Spleen (tissue), 11 donors: ENCODE measurements at regions not wholly inside any gene's neighbourhood (a gene's known extent, or its start where the extent isn't known, plus 50 kb on each side); places are given as distances from the start of the nearest gene placed in this dataset.

ENCODE experiments used
- DNase-seq: peaks from one replicate; pipeline ENCODE4 v3.0.0-alpha.2; 2020
- H3K27ac ChIP-seq, 8 donors: fragments of 200-600 bp; sonication (generic) in 7 of 8; 1 replicate in 4 of 8; 2 replicates in 4 of 8; pipeline versions ENCODE4 v1.5.0 to v1.8.0; 2016 to 2021; ENCODE audit warnings: inconsistent platforms in 4 of 8, mild to moderate bottlenecking in 4 of 8, moderate library complexity in 1 of 8
- H3K27me3 ChIP-seq, 7 donors: fragments of 200-600 bp; sonication (generic) in 6 of 7; replicated peaks in 1 of 7; 1 replicate in 4 of 7; 2 replicates in 3 of 7; pipeline versions ENCODE4 v1.5.0 to v1.8.0; 2016 to 2021; ENCODE audit warnings: inconsistent platforms in 3 of 7, mild to moderate bottlenecking in 1 of 7
- H3K36me3 ChIP-seq, 6 donors: fragments of 200-600 bp; sonication (generic) in 5 of 6; 1 replicate in 4 of 6; 2 replicates in 2 of 6; pipeline versions ENCODE4 v1.5.0 to v1.8.0; 2016 to 2021; ENCODE audit warnings: inconsistent platforms in 2 of 6
- H3K4me1 ChIP-seq, 6 donors: fragments of 200-600 bp; sonication (generic) in 5 of 6; 1 replicate in 3 of 6; 2 replicates in 3 of 6; pipeline versions ENCODE4 v1.5.0 to v1.8.0; 2016 to 2021; ENCODE audit warnings: inconsistent platforms in 3 of 6
- H3K4me3 ChIP-seq, 8 donors: fragments of 200-600 bp; sonication (generic) in 7 of 8; 1 replicate in 4 of 8; 2 replicates in 4 of 8; pipeline versions ENCODE4 v1.5.0 to v1.8.0; 2016 to 2021; ENCODE audit warnings: inconsistent platforms in 4 of 8, mild to moderate bottlenecking in 4 of 8, moderate library complexity in 2 of 8
- H3K9me3 ChIP-seq, 8 donors: fragments of 200-600 bp; sonication (generic) in 7 of 8; 1 replicate in 4 of 8; 2 replicates in 4 of 8; pipeline versions ENCODE4 v1.5.0 to v1.8.0; 2016 to 2021; ENCODE audit warnings: inconsistent platforms in 4 of 8
- POLR2A ChIP-seq, 3 donors: fragments of 450-650 bp; IDR thresholded peaks; one replicate each; pipeline ENCODE4 v1.5.1; 2017; ENCODE audit warnings: antibody characterized with exemption in 3 of 3, mild to moderate bottlenecking in 1 of 3
- POLR2AphosphoS5 ChIP-seq, 3 donors: sonication (generic); formaldehyde crosslinking; IDR thresholded peaks; one replicate each; pipeline ENCODE4 v1.5.1; 2017; ENCODE audit warnings: antibody characterized with exemption in 3 of 3
- WGBS, 5 donors: extraction: QIAGEN DNeasy Blood & Tissue Kit in 3 of 5; methylation state at CpG; one replicate each; pipeline versions ENCODE4 v1.1.5 to v1.1.7; 2013 to 2018; 5-methylcytosine and 5-hydroxymethylcytosine counted together
- intact Hi-C: fragments of 100-400 bp; cut with DNase I; formaldehyde crosslinking; loops from one replicate; pipeline ENCODE4 v1.15.0; 2023; ENCODE audit warnings: low total_unique reads
- TF ChIP-seq, protein P1 (sequence below), 11 experiments: fragments of 200-600 bp in 7 of 11; fragments of 450-650 bp in 4 of 11; sonication (generic) in 4 of 11; IDR thresholded peaks in 8 of 11; conservative IDR thresholded peaks in 3 of 11; 1 replicate in 7 of 11; 2 replicates in 4 of 11; pipeline versions ENCODE4 v1.4.0 to v1.8.0; 2016 to 2021; ENCODE audit warnings: antibody characterized with exemption in 11 of 11, inconsistent platforms in 4 of 11, mild to moderate bottlenecking in 1 of 11
- donor health status: healthy with polysubstance abuse.
- donor health status: DM: no; HTN: no; CAD: no; lungs with moderate emphysema.
- donor health status: DM: no; HTN: no; CAD: no.
- donor health status: Bipolar disorder and iron deficiency.
- donor health status: healthy.
- donor health status: DM: no; HTN: no; CAD: no.
- donor health status: DM: yes; HTN: yes; CAD: no.

DNA sequence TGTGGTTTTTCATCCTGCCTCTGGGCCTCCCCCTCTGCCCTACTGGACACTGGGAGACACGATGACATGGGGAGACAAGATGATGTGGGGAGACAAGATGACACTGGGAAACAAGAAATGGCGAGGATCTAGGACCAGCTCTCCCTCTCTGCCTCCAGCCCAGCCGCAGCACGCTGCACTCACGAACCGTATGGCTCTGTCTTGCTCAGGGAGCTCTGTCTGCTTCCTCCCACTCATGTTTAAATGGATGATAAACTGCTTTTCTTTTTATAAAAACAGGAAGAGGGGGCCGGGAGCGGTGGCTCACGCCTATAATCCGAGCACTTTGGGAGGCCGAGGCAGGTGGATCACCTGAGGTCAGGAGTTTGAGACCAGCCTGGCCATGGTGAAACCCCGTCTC lies 73.7 kb downstream of the SPATA31D1 start:
- Histone ChIP-seq H3K27me3 (no peaks in the 10 kb centered on the region), H3K9me3 (no peaks in the 10 kb centered on the region), H3K36me3 (no peaks in the 10 kb centered on the region), H3K4me3 (no peak overlapping the region), H3K27ac (no peak overlapping the region), H3K4me1 (no peaks in the 10 kb centered on the region)
- intact Hi-C loops, result no loop called here
- DNase-seq, result no peak
- WGBS, 5 donors, result 54 to 62% (median 61%) methylated on average over 12 of the region's 12 CpGs
- TF ChIP-seq POLR2AphosphoS5 (IDR thresholded peaks at IDR 0.05) (no peak), POLR2A (IDR thresholded peaks at IDR 0.05) (no peak)
- TF ChIP-seq, protein P1, sequence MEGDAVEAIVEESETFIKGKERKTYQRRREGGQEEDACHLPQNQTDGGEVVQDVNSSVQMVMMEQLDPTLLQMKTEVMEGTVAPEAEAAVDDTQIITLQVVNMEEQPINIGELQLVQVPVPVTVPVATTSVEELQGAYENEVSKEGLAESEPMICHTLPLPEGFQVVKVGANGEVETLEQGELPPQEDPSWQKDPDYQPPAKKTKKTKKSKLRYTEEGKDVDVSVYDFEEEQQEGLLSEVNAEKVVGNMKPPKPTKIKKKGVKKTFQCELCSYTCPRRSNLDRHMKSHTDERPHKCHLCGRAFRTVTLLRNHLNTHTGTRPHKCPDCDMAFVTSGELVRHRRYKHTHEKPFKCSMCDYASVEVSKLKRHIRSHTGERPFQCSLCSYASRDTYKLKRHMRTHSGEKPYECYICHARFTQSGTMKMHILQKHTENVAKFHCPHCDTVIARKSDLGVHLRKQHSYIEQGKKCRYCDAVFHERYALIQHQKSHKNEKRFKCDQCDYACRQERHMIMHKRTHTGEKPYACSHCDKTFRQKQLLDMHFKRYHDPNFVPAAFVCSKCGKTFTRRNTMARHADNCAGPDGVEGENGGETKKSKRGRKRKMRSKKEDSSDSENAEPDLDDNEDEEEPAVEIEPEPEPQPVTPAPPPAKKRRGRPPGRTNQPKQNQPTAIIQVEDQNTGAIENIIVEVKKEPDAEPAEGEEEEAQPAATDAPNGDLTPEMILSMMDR (IDR thresholded peaks at IDR 0.05 in 8 of 11, conservative IDR thresholded peaks at IDR 0.05 in 3 of 11), result no peak

DNA sequence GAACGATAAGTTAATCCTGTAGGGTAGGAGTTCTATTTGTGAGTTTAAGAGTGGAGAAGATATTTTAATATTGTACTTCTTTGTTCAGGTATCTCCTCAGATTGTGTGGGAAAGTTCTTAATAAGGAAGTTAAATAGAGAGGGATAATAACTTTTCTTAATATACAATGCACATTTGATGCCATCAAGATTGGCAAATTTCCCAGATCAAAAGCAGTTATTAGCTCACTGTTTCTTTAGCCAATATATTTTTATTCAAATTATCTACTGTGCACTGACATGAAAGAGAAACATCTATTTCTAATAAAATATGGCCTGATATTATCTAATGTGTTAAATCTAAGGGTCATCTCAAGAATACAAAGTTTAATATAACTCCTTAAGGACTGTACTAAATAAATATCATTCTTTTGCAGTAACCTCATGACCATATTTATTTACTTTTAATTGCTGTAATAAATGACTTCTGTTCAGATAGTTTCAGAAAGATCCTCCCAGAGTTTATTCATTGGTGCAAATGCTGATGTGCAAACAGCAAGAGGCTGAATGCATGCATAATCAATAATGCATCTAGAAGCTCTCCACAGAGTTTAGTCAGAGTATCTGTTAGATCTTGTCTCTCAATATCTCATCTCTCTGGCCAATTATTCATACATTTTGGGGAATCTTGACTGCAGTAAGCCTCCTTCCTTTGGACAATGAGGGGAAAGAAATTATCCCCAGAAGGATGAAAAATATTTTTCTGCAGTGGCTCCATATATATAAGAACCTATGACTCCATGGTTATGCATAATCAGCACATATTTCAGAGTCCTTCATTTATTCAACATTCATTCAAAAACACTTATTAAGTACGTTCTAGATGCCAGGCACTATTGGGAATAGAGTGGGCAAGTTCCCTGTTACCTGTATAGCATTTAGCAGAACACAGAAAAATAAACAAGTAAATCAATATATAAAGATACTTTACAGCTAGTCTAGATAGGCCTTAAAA lies 85.3 kb downstream of the SPATA31D1 start:
- Histone ChIP-seq H3K4me1 (no peaks in the 10 kb centered on the region), H3K9me3 (peaks cover 0 to 3% (median 0%) of the 10 kb centered on the region in 8 donors), H3K36me3 (no peaks in the 10 kb centered on the region), H3K27ac (no peak overlapping the region), H3K27me3 (no peaks in the 10 kb centered on the region), H3K4me3 (no peak overlapping the region)
- intact Hi-C loops, result no loop called here
- DNase-seq, result no peak
- TF ChIP-seq, protein P1 (IDR thresholded peaks at IDR 0.05 in 8 of 11, conservative IDR thresholded peaks at IDR 0.05 in 3 of 11), result no peak
- TF ChIP-seq POLR2A (IDR thresholded peaks at IDR 0.05) (no peak), POLR2AphosphoS5 (IDR thresholded peaks at IDR 0.05) (no peak)
- 76 to 91% (median 85%) methylated on average over 2 of the region's 2 CpGs for WGBS, 5 donors

DNA sequence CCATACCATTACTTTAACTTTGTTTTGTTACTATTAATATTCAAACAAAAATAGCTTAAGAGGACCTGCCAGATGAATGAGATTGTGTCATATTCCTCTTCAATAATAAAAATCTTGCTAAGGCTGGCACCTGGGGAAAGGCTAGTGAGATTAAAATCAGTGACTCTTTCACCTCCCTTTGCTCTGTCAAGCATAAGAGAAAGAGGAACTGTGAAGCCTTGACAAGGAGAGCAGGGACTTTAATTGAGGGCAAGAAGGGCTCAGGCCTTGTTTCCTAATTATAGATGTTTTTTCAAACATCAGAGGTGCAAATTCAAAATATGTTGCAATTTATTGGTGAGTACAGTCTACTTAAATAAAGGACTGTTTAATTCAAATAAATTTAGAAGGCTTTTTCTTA lies 91.7 kb downstream of the SPATA31D1 start:
- H3K4me1 ChIP-seq, result peaks cover 0 to 10% (median 0%) of the 10 kb centered on the region in 6 donors
- TF ChIP-seq POLR2A (IDR thresholded peaks at IDR 0.05), result no peak
- TF ChIP-seq, protein P1 (IDR thresholded peaks at IDR 0.05 in 8 of 11, conservative IDR thresholded peaks at IDR 0.05 in 3 of 11), result no peak
- no peak for TF ChIP-seq POLR2AphosphoS5 (IDR thresholded peaks at IDR 0.05)
- no peak for DNase-seq
- no peak overlapping the region for H3K4me3 ChIP-seq
- no peak overlapping the region for H3K27ac ChIP-seq
- no peaks in the 10 kb centered on the region for H3K27me3 ChIP-seq
- H3K9me3 ChIP-seq, result peaks cover 0 to 4% (median 0%) of the 10 kb centered on the region in 8 donors
- H3K36me3 ChIP-seq, result no peaks in the 10 kb centered on the region
- intact Hi-C loops, result no loop called here

DNA sequence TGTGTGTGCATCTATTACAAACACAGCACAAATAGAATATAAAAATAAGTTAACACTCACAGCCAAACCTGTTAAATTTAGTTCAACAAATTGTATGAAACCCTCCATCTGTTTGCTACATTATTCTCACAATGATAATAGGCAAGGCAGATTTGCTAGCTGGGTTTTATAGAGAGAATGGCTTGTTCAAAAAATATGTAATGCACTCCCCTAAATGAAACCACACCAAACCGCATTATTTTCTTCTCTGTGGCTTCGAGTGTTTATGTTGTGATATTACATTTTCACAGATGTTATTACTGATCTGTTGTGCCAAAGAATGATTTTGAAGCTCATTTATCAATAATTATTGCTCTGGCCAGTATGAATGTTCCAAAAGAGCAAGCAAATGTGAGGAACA lies 92.9 kb downstream of the SPATA31D1 start:
- intact Hi-C loops, result no loop called here
- Histone ChIP-seq H3K4me1 (peaks cover 0 to 10% (median 0%) of the 10 kb centered on the region in 6 donors), H3K27ac (no peak overlapping the region), H3K9me3 (peaks cover 0 to 4% (median 0%) of the 10 kb centered on the region in 8 donors), H3K36me3 (no peaks in the 10 kb centered on the region), H3K27me3 (no peaks in the 10 kb centered on the region), H3K4me3 (no peak overlapping the region)
- WGBS, 5 donors, result 86 to 92% (median 91%) methylated on average over 2 of the region's 2 CpGs
- no peak for TF ChIP-seq POLR2AphosphoS5 (IDR thresholded peaks at IDR 0.05)
- TF ChIP-seq POLR2A (IDR thresholded peaks at IDR 0.05), result no peak
- TF ChIP-seq, protein P1 (IDR thresholded peaks at IDR 0.05 in 8 of 11, conservative IDR thresholded peaks at IDR 0.05 in 3 of 11), result no peak
- DNase-seq, result no peak
